ENCODE measurements at regions not wholly inside any gene's neighbourhood (a gene's known extent, or its start where the extent isn't known, plus 50 kb on each side); places are given as distances from the start of the nearest gene placed in this dataset.

- Histone ChIP-seq H3K27ac (ENCODE audit: low read length) (no peak overlapping the region), H3K4me2 (ENCODE audit: low read depth, low read length) (peak overlapping the region; percentile 65; the same call in 1 of the 2 replicates), H2AFZ (ENCODE audit: low read length) (peak overlapping the region; percentile 32), H4K20me1 (ENCODE audit: insufficient read depth, low read length) (no peaks in the 10 kb centered on the region), H3K4me3 (ENCODE audit: low read length) (no peak overlapping the region), H3K36me3 (replicated peaks; ENCODE audit: insufficient read depth, low read length) (no peaks in the 10 kb centered on the region), H3F3A (ENCODE audit: insufficient read depth, low read length) (peaks cover 9% of the 10 kb centered on the region), H3K9me3 (replicated peaks; ENCODE audit: insufficient read depth, low read length) (no peaks in the 10 kb centered on the region), H3K4me1 (ENCODE audit: low read length) (peaks cover 29% of the 10 kb centered on the region), H3K27me3 (replicated peaks; ENCODE audit: insufficient read depth, low read length) (no peaks in the 10 kb centered on the region), H3K79me2 (ENCODE audit: low read length) (no peaks in the 10 kb centered on the region), H3K9me2 (replicated peaks; ENCODE audit: insufficient read depth, low read length) (no peaks in the 10 kb centered on the region), H3K9ac (ENCODE audit: low read length) (no peak overlapping the region)
- DNase-seq: no peak
- TF ChIP-seq, protein P1, sequence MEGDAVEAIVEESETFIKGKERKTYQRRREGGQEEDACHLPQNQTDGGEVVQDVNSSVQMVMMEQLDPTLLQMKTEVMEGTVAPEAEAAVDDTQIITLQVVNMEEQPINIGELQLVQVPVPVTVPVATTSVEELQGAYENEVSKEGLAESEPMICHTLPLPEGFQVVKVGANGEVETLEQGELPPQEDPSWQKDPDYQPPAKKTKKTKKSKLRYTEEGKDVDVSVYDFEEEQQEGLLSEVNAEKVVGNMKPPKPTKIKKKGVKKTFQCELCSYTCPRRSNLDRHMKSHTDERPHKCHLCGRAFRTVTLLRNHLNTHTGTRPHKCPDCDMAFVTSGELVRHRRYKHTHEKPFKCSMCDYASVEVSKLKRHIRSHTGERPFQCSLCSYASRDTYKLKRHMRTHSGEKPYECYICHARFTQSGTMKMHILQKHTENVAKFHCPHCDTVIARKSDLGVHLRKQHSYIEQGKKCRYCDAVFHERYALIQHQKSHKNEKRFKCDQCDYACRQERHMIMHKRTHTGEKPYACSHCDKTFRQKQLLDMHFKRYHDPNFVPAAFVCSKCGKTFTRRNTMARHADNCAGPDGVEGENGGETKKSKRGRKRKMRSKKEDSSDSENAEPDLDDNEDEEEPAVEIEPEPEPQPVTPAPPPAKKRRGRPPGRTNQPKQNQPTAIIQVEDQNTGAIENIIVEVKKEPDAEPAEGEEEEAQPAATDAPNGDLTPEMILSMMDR (IDR thresholded peaks at IDR 0.05; ENCODE audit: low read length): no peak
- no peak for TF ChIP-seq EZH2phosphoT487 (IDR thresholded peaks at IDR 0.05; ENCODE audit: low read length)
Observed at GRCh38 chr12:89020121-89020480, 332.2 kb downstream of the DUSP6 start.

DNA sequence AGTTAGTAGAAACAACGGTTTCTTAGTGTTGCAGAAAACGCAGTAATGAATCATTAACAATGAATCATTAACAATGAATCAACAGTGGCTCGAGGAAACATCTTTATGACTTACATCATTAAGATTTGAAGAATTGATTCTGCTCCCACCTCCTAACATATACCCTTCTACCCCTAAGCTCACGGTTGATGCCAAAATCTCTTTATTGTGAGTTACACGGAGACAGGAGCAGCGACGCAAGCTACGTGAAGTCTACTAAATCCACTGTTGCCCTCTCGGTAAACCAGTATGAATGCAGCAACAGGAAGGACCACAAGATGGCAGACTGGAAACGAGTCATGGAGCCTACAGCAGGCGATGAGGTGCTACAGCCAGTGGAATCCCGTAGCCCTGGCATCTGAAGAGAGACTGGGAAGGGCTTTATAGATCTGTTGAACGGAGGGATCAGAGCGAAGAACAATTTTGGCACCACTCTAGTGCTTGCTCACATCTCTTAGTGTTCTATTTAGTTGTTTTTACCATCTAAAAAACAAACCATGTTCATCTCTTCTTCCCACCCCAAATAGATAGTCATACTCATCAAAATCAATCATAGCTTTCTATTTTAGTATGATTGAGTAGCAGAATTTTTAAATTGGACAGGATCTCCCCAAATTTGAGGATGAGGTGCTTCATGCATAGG lies 332.7 kb downstream of the DUSP6 start:
- Histone ChIP-seq H2AFZ (ENCODE audit: low read length) (peak overlapping the region; percentile 32), H3F3A (ENCODE audit: insufficient read depth, low read length) (peaks cover 9% of the 10 kb centered on the region), H3K4me3 (ENCODE audit: low read length) (peak overlapping the region; percentile 36; the same call in 1 of the 2 replicates), H3K9ac (ENCODE audit: low read length) (no peak overlapping the region), H4K20me1 (ENCODE audit: insufficient read depth, low read length) (no peaks in the 10 kb centered on the region), H3K4me1 (ENCODE audit: low read length) (peaks cover 34% of the 10 kb centered on the region), H3K27ac (ENCODE audit: low read length) (no peak overlapping the region), H3K4me2 (ENCODE audit: low read depth, low read length) (peak overlapping the region; percentile 65), H3K79me2 (ENCODE audit: low read length) (no peaks in the 10 kb centered on the region), H3K36me3 (replicated peaks; ENCODE audit: insufficient read depth, low read length) (no peaks in the 10 kb centered on the region), H3K9me3 (replicated peaks; ENCODE audit: insufficient read depth, low read length) (no peaks in the 10 kb centered on the region), H3K27me3 (replicated peaks; ENCODE audit: insufficient read depth, low read length) (no peaks in the 10 kb centered on the region), H3K9me2 (replicated peaks; ENCODE audit: insufficient read depth, low read length) (no peaks in the 10 kb centered on the region)
- peak; percentile 89 for DNase-seq
- TF ChIP-seq, protein P1 (IDR thresholded peaks at IDR 0.05; ENCODE audit: low read length): peak; percentile 93
- no peak for TF ChIP-seq EZH2phosphoT487 (IDR thresholded peaks at IDR 0.05; ENCODE audit: low read length)

DNA sequence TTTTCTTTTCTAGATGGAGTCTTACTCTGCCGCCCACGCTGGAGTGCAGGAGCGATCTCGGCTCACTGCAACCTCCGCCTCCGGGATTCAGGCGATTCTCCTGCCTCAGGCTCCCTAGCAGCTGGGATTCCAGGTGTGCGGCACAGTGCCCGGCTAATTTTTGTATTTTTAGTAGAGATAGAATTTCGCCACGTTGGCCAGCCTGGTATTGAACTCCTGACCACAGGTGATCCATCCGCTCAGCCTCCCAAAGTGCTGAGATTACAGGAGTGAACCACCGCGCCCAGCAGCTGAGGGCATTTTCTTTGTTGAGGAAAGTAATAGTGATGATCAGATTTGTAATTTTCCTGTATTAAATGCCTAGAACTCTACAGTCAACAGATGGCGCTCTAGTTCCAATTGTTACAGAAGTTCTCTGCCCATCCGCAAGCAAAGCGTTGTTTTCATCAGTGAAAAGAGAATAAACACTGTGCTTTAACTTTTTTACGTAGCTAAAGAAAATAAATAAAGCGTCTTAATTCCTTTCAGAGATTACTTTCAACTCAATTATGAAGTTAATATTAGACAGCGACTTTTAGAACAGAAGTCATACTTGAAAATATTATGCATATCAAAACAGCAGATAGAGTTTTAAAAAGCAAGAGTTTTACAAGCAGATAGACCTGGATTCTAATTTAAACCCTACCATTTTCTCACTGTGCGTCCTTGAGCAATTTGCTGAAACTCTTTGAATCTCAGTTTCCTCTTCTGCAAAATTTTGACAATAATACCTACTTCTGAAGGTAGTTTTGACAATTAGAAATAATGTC lies 335.1 kb downstream of the DUSP6 start:
- H3K4me3 ChIP-seq (ENCODE audit: low read length): peak overlapping the region; percentile 20; the same call in 1 of the 2 replicates
- no peaks in the 10 kb centered on the region for H3K36me3 ChIP-seq (replicated peaks; ENCODE audit: insufficient read depth, low read length)
- peaks cover 35% of the 10 kb centered on the region for H3K4me1 ChIP-seq (ENCODE audit: low read length)
- H3K27ac ChIP-seq (ENCODE audit: low read length): no peak overlapping the region
- no peak overlapping the region; the same call in 1 of the 2 replicates for H3K9ac ChIP-seq (ENCODE audit: low read length)
- H3K9me3 ChIP-seq (replicated peaks; ENCODE audit: insufficient read depth, low read length): no peaks in the 10 kb centered on the region
- peak; percentile 82 for DNase-seq
- peaks cover 9% of the 10 kb centered on the region for H3F3A ChIP-seq (ENCODE audit: insufficient read depth, low read length)
- no peaks in the 10 kb centered on the region for H3K9me2 ChIP-seq (replicated peaks; ENCODE audit: insufficient read depth, low read length)
- no peaks in the 10 kb centered on the region for H3K79me2 ChIP-seq (ENCODE audit: low read length)
- peak overlapping the region; percentile 45 for H2AFZ ChIP-seq (ENCODE audit: low read length)
- peak overlapping the region; percentile 42 for H3K4me2 ChIP-seq (ENCODE audit: low read depth, low read length)
- no peaks in the 10 kb centered on the region for H4K20me1 ChIP-seq (ENCODE audit: insufficient read depth, low read length)
- H3K27me3 ChIP-seq (replicated peaks; ENCODE audit: insufficient read depth, low read length): no peaks in the 10 kb centered on the region
- no peak for TF ChIP-seq EZH2 (optimal IDR thresholded peaks at IDR 0.05; ENCODE audit: low read depth, low read length)
- TF ChIP-seq EZH2phosphoT487 (IDR thresholded peaks at IDR 0.05; ENCODE audit: low read length): no peak
- TF ChIP-seq, protein P1 (IDR thresholded peaks at IDR 0.05; ENCODE audit: low read length): peak; percentile 79

Measured in MM.1S (cell line).